ENCODE measurements at regions not wholly inside any gene's neighbourhood (a gene's known extent, or its start where the extent isn't known, plus 50 kb on each side); places are given as distances from the start of the nearest gene placed in this dataset.
A peak's percentile ranks its signal among the peaks of the same experiment; 100 is the strongest.

- TF ChIP-seq, protein P1, sequence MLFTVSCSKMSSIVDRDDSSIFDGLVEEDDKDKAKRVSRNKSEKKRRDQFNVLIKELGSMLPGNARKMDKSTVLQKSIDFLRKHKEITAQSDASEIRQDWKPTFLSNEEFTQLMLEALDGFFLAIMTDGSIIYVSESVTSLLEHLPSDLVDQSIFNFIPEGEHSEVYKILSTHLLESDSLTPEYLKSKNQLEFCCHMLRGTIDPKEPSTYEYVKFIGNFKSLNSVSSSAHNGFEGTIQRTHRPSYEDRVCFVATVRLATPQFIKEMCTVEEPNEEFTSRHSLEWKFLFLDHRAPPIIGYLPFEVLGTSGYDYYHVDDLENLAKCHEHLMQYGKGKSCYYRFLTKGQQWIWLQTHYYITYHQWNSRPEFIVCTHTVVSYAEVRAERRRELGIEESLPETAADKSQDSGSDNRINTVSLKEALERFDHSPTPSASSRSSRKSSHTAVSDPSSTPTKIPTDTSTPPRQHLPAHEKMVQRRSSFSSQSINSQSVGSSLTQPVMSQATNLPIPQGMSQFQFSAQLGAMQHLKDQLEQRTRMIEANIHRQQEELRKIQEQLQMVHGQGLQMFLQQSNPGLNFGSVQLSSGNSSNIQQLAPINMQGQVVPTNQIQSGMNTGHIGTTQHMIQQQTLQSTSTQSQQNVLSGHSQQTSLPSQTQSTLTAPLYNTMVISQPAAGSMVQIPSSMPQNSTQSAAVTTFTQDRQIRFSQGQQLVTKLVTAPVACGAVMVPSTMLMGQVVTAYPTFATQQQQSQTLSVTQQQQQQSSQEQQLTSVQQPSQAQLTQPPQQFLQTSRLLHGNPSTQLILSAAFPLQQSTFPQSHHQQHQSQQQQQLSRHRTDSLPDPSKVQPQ (CRISPR knock-in tag; IDR thresholded peaks at IDR 0.05; ENCODE audit: borderline replicate concordance), result no peak
- peak; percentile 15; the same call in 1 of the 2 replicates for TF ChIP-seq NFIC (IDR thresholded peaks at IDR 0.05)
- TF ChIP-seq SREBF2 (CRISPR knock-in tag; IDR thresholded peaks at IDR 0.05), result no peak
- TF ChIP-seq TCF3 (CRISPR knock-in tag; IDR thresholded peaks at IDR 0.05), result peak; percentile 11; the same call in 1 of the 2 replicates
- TF ChIP-seq MAX (CRISPR knock-in tag; IDR thresholded peaks at IDR 0.05), result peak; percentile 78
- no peak for TF ChIP-seq IFI16 (CRISPR knock-in tag; IDR thresholded peaks at IDR 0.05)
- no peak for TF ChIP-seq HDAC1 (IDR thresholded peaks at IDR 0.05)
- no peak for TF ChIP-seq ZNF696 (CRISPR knock-in tag; conservative IDR thresholded peaks at IDR 0.05)
- peak; percentile 32 to 52; a peak in 1 of 4 replicates for TF ChIP-seq MNT (conservative IDR thresholded peaks at IDR 0.05)
- TF ChIP-seq, protein P2, sequence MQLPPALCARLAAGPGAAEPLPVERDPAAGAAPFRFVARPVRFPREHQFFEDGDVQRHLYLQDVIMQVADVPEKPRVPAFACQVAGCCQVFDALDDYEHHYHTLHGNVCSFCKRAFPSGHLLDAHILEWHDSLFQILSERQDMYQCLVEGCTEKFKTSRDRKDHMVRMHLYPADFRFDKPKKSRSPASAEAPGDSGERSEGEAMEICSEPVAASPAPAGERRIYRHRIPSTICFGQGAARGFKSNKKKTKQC (CRISPR knock-in tag; IDR thresholded peaks at IDR 0.05), result no peak
- TF ChIP-seq, protein P3, sequence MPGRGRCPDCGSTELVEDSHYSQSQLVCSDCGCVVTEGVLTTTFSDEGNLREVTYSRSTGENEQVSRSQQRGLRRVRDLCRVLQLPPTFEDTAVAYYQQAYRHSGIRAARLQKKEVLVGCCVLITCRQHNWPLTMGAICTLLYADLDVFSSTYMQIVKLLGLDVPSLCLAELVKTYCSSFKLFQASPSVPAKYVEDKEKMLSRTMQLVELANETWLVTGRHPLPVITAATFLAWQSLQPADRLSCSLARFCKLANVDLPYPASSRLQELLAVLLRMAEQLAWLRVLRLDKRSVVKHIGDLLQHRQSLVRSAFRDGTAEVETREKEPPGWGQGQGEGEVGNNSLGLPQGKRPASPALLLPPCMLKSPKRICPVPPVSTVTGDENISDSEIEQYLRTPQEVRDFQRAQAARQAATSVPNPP (IDR thresholded peaks at IDR 0.05; ENCODE audit: borderline replicate concordance, insufficient read depth, insufficient read length), result no peak
- no peak for TF ChIP-seq HNRNPH1 (optimal IDR thresholded peaks at IDR 0.05; ENCODE audit: low read depth, low read length)
- no peak for TF ChIP-seq ZNF551 (CRISPR knock-in tag; IDR thresholded peaks at IDR 0.05)
- no peak for TF ChIP-seq ZNF3 (CRISPR knock-in tag; IDR thresholded peaks at IDR 0.05)
- TF ChIP-seq HCFC1 (IDR thresholded peaks at IDR 0.05; ENCODE audit: low read depth, low read length), result no peak
- TF ChIP-seq, protein P4, sequence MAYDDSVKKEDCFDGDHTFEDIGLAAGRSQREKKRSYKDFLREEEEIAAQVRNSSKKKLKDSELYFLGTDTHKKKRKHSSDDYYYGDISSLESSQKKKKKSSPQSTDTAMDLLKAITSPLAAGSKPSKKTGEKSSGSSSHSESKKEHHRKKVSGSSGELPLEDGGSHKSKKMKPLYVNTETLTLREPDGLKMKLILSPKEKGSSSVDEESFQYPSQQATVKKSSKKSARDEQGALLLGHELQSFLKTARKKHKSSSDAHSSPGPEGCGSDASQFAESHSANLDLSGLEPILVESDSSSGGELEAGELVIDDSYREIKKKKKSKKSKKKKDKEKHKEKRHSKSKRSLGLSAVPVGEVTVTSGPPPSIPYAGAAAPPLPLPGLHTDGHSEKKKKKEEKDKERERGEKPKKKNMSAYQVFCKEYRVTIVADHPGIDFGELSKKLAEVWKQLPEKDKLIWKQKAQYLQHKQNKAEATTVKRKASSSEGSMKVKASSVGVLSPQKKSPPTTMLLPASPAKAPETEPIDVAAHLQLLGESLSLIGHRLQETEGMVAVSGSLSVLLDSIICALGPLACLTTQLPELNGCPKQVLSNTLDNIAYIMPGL (CRISPR knock-in tag; IDR thresholded peaks at IDR 0.05), result no peak
- TF ChIP-seq MLLT1 (IDR thresholded peaks at IDR 0.05), result no peak
These were observed 256.5 kb upstream of the RREB1 start (continued) for GRCh38 chr6:6851059-6851948.

Measured in K562 (cell line).